SKM-1 (cell line): ENCODE measurements at regions not wholly inside any gene's neighbourhood (a gene's known extent, or its start where the extent isn't known, plus 50 kb on each side); places are given as distances from the start of the nearest gene placed in this dataset.

Source experiments
- DNase-seq: peaks from one replicate; lab custom pipeline; 2025; ENCODE audit not compliant: unreplicated experiment; lab: John Stamatoyannopoulos, UW

GRCh38 chr11:32315121-32315520, 120.2 kb downstream of the WT1 start:
- DNase-seq: no peak

- DNase-seq: no peak
Measured at GRCh38 chr11:32316232-32316631, 119.1 kb downstream of the WT1 start.

- DNase-seq: no peak
Measured at GRCh38 chr11:32316858-32317642, 118.3 kb downstream of the WT1 start.

GRCh38 chr11:32317643-32318042, 117.7 kb downstream of the WT1 start:
- DNase-seq: no peak

GRCh38 chr11:32318071-32319055, 117.0 kb downstream of the WT1 start:
- DNase-seq: no peak

GRCh38 chr11:32323814-32324130, 111.6 kb downstream of the WT1 start:
- no peak for DNase-seq

- no peak for DNase-seq
Measured at GRCh38 chr11:32325187-32325586, 110.2 kb downstream of the WT1 start.

GRCh38 chr11:32325725-32326124, 109.6 kb downstream of the WT1 start:
- no peak for DNase-seq

- DNase-seq: no peak
Measured at GRCh38 chr11:32326522-32326921, 108.8 kb downstream of the WT1 start.

- DNase-seq: no peak
Measured at GRCh38 chr11:32328392-32328791, 106.9 kb downstream of the WT1 start.

GRCh38 chr11:32331098-32331497, 104.2 kb downstream of the WT1 start:
- DNase-seq: no peak

- DNase-seq: no peak
Measured at GRCh38 chr11:32331792-32332191, 103.5 kb downstream of the WT1 start.

- no peak for DNase-seq
Measured at GRCh38 chr11:32332990-32333319, 102.4 kb downstream of the WT1 start.

GRCh38 chr11:32333320-32333991, 101.9 kb downstream of the WT1 start:
- DNase-seq: no peak

GRCh38 chr11:32334822-32335221, 100.5 kb downstream of the WT1 start:
- DNase-seq: no peak
